Upper lobe of left lung (tissue), 6 donors: ENCODE measurements at regions not wholly inside any gene's neighbourhood (a gene's known extent, or its start where the extent isn't known, plus 50 kb on each side); places are given as distances from the start of the nearest gene placed in this dataset.

Experiments
- ATAC-seq, 2 donors: fragments of 200-7000 bp; cut with Tn5 transposase; one replicate each; pipeline ENCODE4 v1.9.1; 2022; ENCODE audit warnings: mild to moderate bottlenecking in 2 of 2, moderate library complexity in 2 of 2; ENCODE audit not compliant: low FRiP score in 2 of 2
- DNase-seq, 2 donors: peaks; one replicate each; pipeline ENCODE4 v3.0.0-alpha.2; 2019 to 2020
- H3K27ac ChIP-seq, 4 donors: fragments of 200-600 bp; sonication (generic); one replicate each; pipeline ENCODE4 v1.5.1; 2016 to 2019
- H3K27me3 ChIP-seq, 4 donors: fragments of 200-600 bp; sonication (generic); one replicate each; pipeline ENCODE4 v1.5.1; 2017 to 2019
- H3K36me3 ChIP-seq, 4 donors: fragments of 200-600 bp; sonication (generic); one replicate each; pipeline ENCODE4 v1.5.1; 2016 to 2019
- H3K4me1 ChIP-seq, 4 donors: fragments of 200-600 bp; sonication (generic); one replicate each; pipeline ENCODE4 v1.5.1; 2018 to 2019
- H3K4me3 ChIP-seq, 4 donors: fragments of 200-600 bp; sonication (generic); one replicate each; pipeline ENCODE4 v1.5.1; 2017 to 2019; ENCODE audit warnings: mild to moderate bottlenecking in 2 of 4, moderate library complexity in 1 of 4
- H3K9me3 ChIP-seq, 4 donors: fragments of 200-600 bp; sonication (generic); one replicate each; pipeline ENCODE4 v1.5.1; 2018 to 2019
- EP300 ChIP-seq, 4 donors: sonication (generic); formaldehyde crosslinking; IDR thresholded peaks; one replicate each; pipeline ENCODE4 v1.5.1; 2017; ENCODE audit warnings: antibody characterized with exemption in 4 of 4, control low read depth in 2 of 4
- POLR2A ChIP-seq, 4 donors: fragments of 450-650 bp; IDR thresholded peaks; one replicate each; pipeline ENCODE4 v1.5.1; 2016 to 2017; ENCODE audit warnings: antibody characterized with exemption in 4 of 4, mild to moderate bottlenecking in 2 of 4
- POLR2AphosphoS5 ChIP-seq, 2 donors: sonication (generic); formaldehyde crosslinking; IDR thresholded peaks; one replicate each; pipeline ENCODE4 v1.5.1; 2017; ENCODE audit warnings: antibody characterized with exemption in 2 of 2
- WGBS, 2 donors: methylation state at CpG; one replicate each; pipeline ENCODE4 v1.1.5; 2017 to 2018; 5-methylcytosine and 5-hydroxymethylcytosine counted together
- TF ChIP-seq, protein P1 (sequence below), 6 experiments: fragments of 450-650 bp in 4 of 6; fragments of 200-600 bp in 2 of 6; sonication (generic) in 2 of 6; IDR thresholded peaks; one replicate each; pipeline ENCODE4 v1.5.1; 2016 to 2019; ENCODE audit warnings: antibody characterized with exemption in 6 of 6
- donor health status: DM: no; HTN: no; CAD: no; lungs with moderate emphysema.
- donor health status: DM: no; HTN: yes; CAD: no; lungs with severe emphysema.

DNA sequence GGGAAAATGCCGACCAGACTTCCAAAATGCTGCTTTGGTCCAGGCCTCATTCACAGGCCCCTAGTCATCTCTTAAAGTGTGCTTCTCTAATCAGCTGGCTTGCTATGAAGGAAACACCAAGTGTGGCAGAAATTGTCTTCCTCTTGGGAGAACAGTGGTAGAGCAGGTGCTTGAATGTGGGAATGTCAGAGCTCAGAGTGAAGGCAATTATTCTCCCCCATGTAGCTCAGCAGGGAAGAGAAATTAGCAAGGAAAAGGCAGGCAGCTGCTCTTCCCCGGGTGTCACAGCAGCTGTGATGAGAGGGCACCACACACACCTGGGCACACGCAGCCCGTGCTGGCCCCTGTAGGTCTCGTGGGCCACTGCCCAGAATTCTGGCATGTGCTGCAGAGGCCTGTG, 358.5 kb downstream of the WDR72 start:
- Histone ChIP-seq H3K36me3 (no peaks in the 10 kb centered on the region), H3K9me3 (no peaks in the 10 kb centered on the region), H3K27ac (no peak overlapping the region), H3K4me1 (no peaks in the 10 kb centered on the region), H3K4me3 (no peak overlapping the region), H3K27me3 (no peaks in the 10 kb centered on the region)
- TF ChIP-seq POLR2AphosphoS5 (IDR thresholded peaks at IDR 0.05) (no peak), EP300 (IDR thresholded peaks at IDR 0.05) (no peak), POLR2A (IDR thresholded peaks at IDR 0.05) (no peak)
- TF ChIP-seq, protein P1, sequence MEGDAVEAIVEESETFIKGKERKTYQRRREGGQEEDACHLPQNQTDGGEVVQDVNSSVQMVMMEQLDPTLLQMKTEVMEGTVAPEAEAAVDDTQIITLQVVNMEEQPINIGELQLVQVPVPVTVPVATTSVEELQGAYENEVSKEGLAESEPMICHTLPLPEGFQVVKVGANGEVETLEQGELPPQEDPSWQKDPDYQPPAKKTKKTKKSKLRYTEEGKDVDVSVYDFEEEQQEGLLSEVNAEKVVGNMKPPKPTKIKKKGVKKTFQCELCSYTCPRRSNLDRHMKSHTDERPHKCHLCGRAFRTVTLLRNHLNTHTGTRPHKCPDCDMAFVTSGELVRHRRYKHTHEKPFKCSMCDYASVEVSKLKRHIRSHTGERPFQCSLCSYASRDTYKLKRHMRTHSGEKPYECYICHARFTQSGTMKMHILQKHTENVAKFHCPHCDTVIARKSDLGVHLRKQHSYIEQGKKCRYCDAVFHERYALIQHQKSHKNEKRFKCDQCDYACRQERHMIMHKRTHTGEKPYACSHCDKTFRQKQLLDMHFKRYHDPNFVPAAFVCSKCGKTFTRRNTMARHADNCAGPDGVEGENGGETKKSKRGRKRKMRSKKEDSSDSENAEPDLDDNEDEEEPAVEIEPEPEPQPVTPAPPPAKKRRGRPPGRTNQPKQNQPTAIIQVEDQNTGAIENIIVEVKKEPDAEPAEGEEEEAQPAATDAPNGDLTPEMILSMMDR (IDR thresholded peaks at IDR 0.05) = no peak
- 75 to 78% methylated on average over 5 of the region's 5 CpGs for WGBS, 2 donors
- ATAC-seq (no peak), DNase-seq (peak in 1 of 2 donors; percentile 24)

DNA sequence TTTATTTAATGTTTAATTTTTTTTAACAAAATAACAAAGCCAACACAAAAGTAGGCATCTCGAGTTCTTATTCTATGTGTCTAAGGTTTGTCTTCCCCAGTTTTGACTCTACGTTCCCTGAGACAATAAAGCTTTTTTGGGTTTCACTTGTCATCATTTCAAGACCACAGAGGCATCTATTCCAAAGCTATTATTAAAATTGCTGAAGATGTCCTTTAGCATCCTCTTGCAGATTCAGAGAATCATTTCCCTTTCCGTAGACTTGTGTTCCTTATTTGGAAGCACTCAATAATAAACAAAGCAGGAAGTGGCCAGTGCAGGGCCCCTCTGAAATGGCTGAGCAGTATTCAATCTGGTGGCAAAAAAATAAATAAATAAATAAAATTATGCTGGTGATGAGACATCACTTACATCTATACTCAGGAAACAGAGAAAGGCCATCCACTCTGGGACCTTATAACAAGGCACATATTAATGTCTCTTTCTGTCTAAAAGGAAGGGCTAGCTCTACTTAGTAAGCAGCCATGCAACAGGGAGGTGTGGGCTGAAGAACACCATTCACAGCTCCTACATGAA, 362.3 kb downstream of the WDR72 start:
- Histone ChIP-seq H3K9me3 (no peaks in the 10 kb centered on the region), H3K27me3 (no peaks in the 10 kb centered on the region), H3K27ac (no peak overlapping the region), H3K4me3 (no peak overlapping the region), H3K36me3 (no peaks in the 10 kb centered on the region), H3K4me1 (no peaks in the 10 kb centered on the region)
- TF ChIP-seq, protein P1 (IDR thresholded peaks at IDR 0.05) = no peak
- TF ChIP-seq EP300 (IDR thresholded peaks at IDR 0.05) = no peak
- no peak for TF ChIP-seq POLR2AphosphoS5 (IDR thresholded peaks at IDR 0.05)
- TF ChIP-seq POLR2A (IDR thresholded peaks at IDR 0.05) = no peak
- ATAC-seq (no peak), DNase-seq (no peak)
- WGBS, 2 donors = 70 to 76% methylated on average over 3 of the region's 3 CpGs

DNA sequence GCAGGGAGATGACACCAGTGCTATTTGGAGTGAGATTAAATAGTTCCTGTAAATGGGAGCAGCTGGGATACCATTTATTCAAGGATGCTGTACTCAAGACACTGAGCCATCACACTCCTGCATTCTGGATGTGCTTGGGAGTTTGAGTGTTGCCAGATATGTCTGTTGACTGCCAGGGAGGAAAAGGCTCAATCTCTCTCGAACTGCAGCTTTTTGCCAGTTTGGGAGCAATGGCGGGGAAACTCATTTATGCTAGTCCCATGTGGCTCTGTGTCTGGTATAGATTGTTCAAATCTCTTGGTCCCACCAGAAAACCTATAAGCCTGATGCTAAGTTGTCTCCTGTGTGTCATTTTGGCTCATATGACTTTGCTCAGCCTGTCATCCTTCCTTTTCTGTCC, 363.6 kb downstream of the WDR72 start:
- WGBS, 2 donors = 86% methylated on average over 2 of the region's 2 CpGs
- TF ChIP-seq EP300 (IDR thresholded peaks at IDR 0.05) = no peak
- TF ChIP-seq, protein P1 (IDR thresholded peaks at IDR 0.05) = no peak
- no peak for TF ChIP-seq POLR2AphosphoS5 (IDR thresholded peaks at IDR 0.05)
- no peak for TF ChIP-seq POLR2A (IDR thresholded peaks at IDR 0.05)
- ATAC-seq = no peak
- no peak for DNase-seq
- H3K27ac ChIP-seq = no peak overlapping the region
- no peak overlapping the region for H3K4me3 ChIP-seq
- H3K36me3 ChIP-seq = no peaks in the 10 kb centered on the region
- no peaks in the 10 kb centered on the region for H3K4me1 ChIP-seq
- no peaks in the 10 kb centered on the region for H3K27me3 ChIP-seq
- no peaks in the 10 kb centered on the region for H3K9me3 ChIP-seq

DNA sequence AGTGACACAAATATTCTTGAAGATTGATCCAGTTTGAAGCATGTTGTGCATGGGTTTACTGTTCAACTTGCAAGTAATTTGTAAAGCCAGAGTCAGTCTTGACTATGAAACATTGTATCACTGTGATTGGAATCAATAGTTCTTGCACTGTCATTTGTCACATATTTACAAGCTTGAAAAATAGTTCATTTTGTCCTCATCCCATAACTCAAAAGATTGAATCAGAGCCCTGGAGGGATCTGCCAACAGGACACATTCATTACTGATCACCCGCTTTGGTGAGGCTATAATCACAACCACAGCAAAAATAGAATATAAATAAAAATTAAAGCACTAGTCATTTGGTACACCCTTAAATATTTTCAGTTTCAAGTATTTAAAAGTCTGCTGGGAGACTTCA, 368.9 kb downstream of the WDR72 start:
- ATAC-seq = no peak
- Histone ChIP-seq H3K36me3 (no peaks in the 10 kb centered on the region), H3K9me3 (no peaks in the 10 kb centered on the region), H3K27me3 (no peaks in the 10 kb centered on the region), H3K27ac (no peak overlapping the region), H3K4me1 (no peaks in the 10 kb centered on the region), H3K4me3 (no peak overlapping the region)
- no peak for DNase-seq
- 85 to 87% methylated on average over 1 of the region's 1 CpG for WGBS, 2 donors
- TF ChIP-seq, protein P1 (IDR thresholded peaks at IDR 0.05) = no peak
- no peak for TF ChIP-seq POLR2A (IDR thresholded peaks at IDR 0.05)
- TF ChIP-seq EP300 (IDR thresholded peaks at IDR 0.05) = no peak
- TF ChIP-seq POLR2AphosphoS5 (IDR thresholded peaks at IDR 0.05) = no peak
